Caco-2 (cell line): ENCODE measurements at regions not wholly inside any gene's neighbourhood (a gene's known extent, or its start where the extent isn't known, plus 50 kb on each side); places are given as distances from the start of the nearest gene placed in this dataset.

Experiments used
- BruUV-seq: library from RNA; stranded (reverse); fragments of 400-500 nt; replicated peaks from 2 replicates; lab custom pipeline; 2021; lab: Mats Ljungman, UMichigan
- CTCF ChIA-PET: fragments of 300-600 bp; sonication (Branson Sonifier 250); formaldehyde crosslinking; loops from one replicate; lab custom pipeline; 2022; ENCODE audit warnings: antibody characterized with exemption; lab: Charles Lee
- POLR2A ChIA-PET: fragments of 300-600 bp; sonication (Branson Sonifier 250); formaldehyde crosslinking; loops from one replicate; lab custom pipeline; 2022; ENCODE audit warnings: antibody characterized with exemption; lab: Charles Lee
- DNase-seq, 2 experiments: peaks; one replicate each; pipeline versions ENCODE4 v3.0.0 to v3.0.0-alpha.2; 2020 to 2022
- H3K27me3 ChIP-seq: replicated peaks from 2 replicates; pipeline ENCODE4 v1.6.0; 2011; ENCODE audit warnings: low read length; ENCODE audit not compliant: control insufficient read depth, insufficient read depth
- H3K36me3 ChIP-seq: 2 replicates; pipeline ENCODE4 v1.5.1; 2011; ENCODE audit warnings: low read length; ENCODE audit not compliant: control insufficient read depth, insufficient read depth
- H3K4me1 ChIP-seq: fragments of 250-450 bp; sonication (Bioruptor Pico); 2 replicates; pipeline ENCODE4 v1.5.1; 2020; ENCODE audit warnings: mild to moderate bottlenecking
- H3K4me3 ChIP-seq: 2 replicates; pipeline ENCODE4 v1.5.1; 2011; ENCODE audit warnings: low read depth, mild to moderate bottlenecking, control low read depth, low read length
- H3K9me3 ChIP-seq: fragments of 250-450 bp; sonication (Bioruptor Pico); 2 replicates; pipeline ENCODE4 v1.5.1; 2020; ENCODE audit warnings: mild to moderate bottlenecking, moderate library complexity
- H3K27ac Mint-ChIP-seq: one replicate; pipeline ENCODE4 v1.8.0; 2022; ENCODE audit warnings: mixed read lengths; ENCODE audit not compliant: unreplicated experiment
- H3K27me3 Mint-ChIP-seq: one replicate; pipeline ENCODE4 v1.8.0; 2022; ENCODE audit warnings: mixed read lengths; ENCODE audit not compliant: insufficient read depth, unreplicated experiment
- H3K36me3 Mint-ChIP-seq: one replicate; pipeline ENCODE4 v1.8.0; 2022; ENCODE audit warnings: mild to moderate bottlenecking, mixed read lengths; ENCODE audit not compliant: insufficient read depth, unreplicated experiment
- H3K4me1 Mint-ChIP-seq: one replicate; pipeline ENCODE4 v1.8.0; 2022; ENCODE audit warnings: low read depth, mixed read lengths; ENCODE audit not compliant: unreplicated experiment
- H3K4me3 Mint-ChIP-seq: one replicate; pipeline ENCODE4 v1.8.0; 2022; ENCODE audit warnings: mild to moderate bottlenecking, moderate library complexity, mixed read lengths; ENCODE audit not compliant: unreplicated experiment
- H3K9me3 Mint-ChIP-seq: one replicate; pipeline ENCODE4 v1.8.0; 2022; ENCODE audit warnings: mixed read lengths; ENCODE audit not compliant: unreplicated experiment
- CTCF ChIP-seq, 2 experiments: fragments of 200-600 bp in 1 of 2; IDR thresholded peaks; 1 replicate in 1 of 2; 2 replicates in 1 of 2; pipeline versions ENCODE4 v1.5.1 to v1.8.0; 2011 to 2022; ENCODE audit warnings: antibody characterized with exemption in 1 of 2, control low read depth in 1 of 2, inconsistent platforms in 1 of 2, low read depth in 1 of 2, low read length in 1 of 2, mild to moderate bottlenecking in 1 of 2, moderate library complexity in 1 of 2; ENCODE audit not compliant: insufficient read depth in 1 of 2, severe bottlenecking in 1 of 2, unreplicated experiment in 1 of 2
- intact Hi-C: fragments of 100-400 bp; cut with micrococcal nuclease; formaldehyde crosslinking; loops from one replicate; pipeline ENCODE4 v1.10.0; 2022; ENCODE audit not compliant: unreplicated experiment

DNA sequence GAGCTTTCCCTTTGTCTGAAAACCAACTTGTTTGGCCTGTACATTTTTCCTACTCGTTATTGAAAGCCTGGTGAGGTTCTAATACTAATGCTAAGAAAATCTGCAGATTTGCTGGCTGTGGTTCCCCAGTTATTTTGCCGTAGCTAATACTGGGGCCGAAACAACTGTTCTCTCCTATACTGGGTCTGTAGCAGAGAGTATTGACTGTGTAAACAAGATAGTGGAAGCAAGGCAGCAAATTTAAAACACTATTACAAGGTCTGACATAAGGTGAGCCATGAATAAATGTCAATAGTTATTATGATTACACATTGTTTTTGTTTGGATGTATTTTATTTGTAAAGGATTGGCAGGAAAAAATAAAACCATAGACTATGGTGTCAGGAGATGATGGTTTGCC lies 1244.0 kb downstream of the AACS start:
- no peaks in the 10 kb centered on the region for H3K27me3 Mint-ChIP-seq
- no peak for TF ChIP-seq CTCF (IDR thresholded peaks at IDR 0.05; ENCODE audit: insufficient read depth in 1 of 2, low read depth in 1 of 2, low read length in 1 of 2, severe bottlenecking in 1 of 2, unreplicated experiment in 1 of 2)
- H3K4me3 ChIP-seq: no peak overlapping the region
- CTCF ChIA-PET: no interaction called here
- no peaks in the 10 kb centered on the region for H3K9me3 ChIP-seq
- H3K4me3 Mint-ChIP-seq: no peak overlapping the region
- H3K27me3 ChIP-seq: no peaks in the 10 kb centered on the region
- H3K4me1 Mint-ChIP-seq: no peaks in the 10 kb centered on the region
- POLR2A ChIA-PET: no interaction called here
- intact Hi-C loops: no loop called here
- no peaks in the 10 kb centered on the region for H3K4me1 ChIP-seq
- peaks cover 14% of the 10 kb centered on the region for H3K9me3 Mint-ChIP-seq
- no peaks in the 10 kb centered on the region for H3K36me3 Mint-ChIP-seq
- no TSS peak for BruUV-seq
- no peak overlapping the region for H3K27ac Mint-ChIP-seq
- no peak for DNase-seq
- no peaks in the 10 kb centered on the region for H3K36me3 ChIP-seq

- no peak overlapping the region for H3K4me3 Mint-ChIP-seq
- H3K9me3 ChIP-seq: no peaks in the 10 kb centered on the region
- no peaks in the 10 kb centered on the region for H3K27me3 Mint-ChIP-seq
These were observed 1247.2 kb downstream of the AACS start for GRCh38 chr12:126312457-126312856.

GRCh38 chr12:126316411-126316810 lies 1251.2 kb downstream of the AACS start:
- no peak for DNase-seq
- intact Hi-C loops: no loop called here
- no peak for TF ChIP-seq CTCF (IDR thresholded peaks at IDR 0.05; ENCODE audit: insufficient read depth in 1 of 2, low read depth in 1 of 2, low read length in 1 of 2, severe bottlenecking in 1 of 2, unreplicated experiment in 1 of 2)
- CTCF ChIA-PET: no interaction called here
- no peaks in the 10 kb centered on the region for H3K27me3 Mint-ChIP-seq
- no peak overlapping the region for H3K27ac Mint-ChIP-seq
- POLR2A ChIA-PET: no interaction called here
- no peak overlapping the region for H3K4me3 Mint-ChIP-seq
- no peak overlapping the region for H3K4me3 ChIP-seq
- no peaks in the 10 kb centered on the region for H3K36me3 Mint-ChIP-seq
- no peaks in the 10 kb centered on the region for H3K9me3 ChIP-seq
- H3K4me1 ChIP-seq: no peaks in the 10 kb centered on the region
- H3K9me3 Mint-ChIP-seq: peaks cover 10% of the 10 kb centered on the region
- no peaks in the 10 kb centered on the region for H3K27me3 ChIP-seq
- no peaks in the 10 kb centered on the region for H3K4me1 Mint-ChIP-seq
- no peaks in the 10 kb centered on the region for H3K36me3 ChIP-seq
- no TSS peak for BruUV-seq

More at GRCh38 chr12:126312457-126312856, 1247.2 kb downstream of the AACS start:
- H3K27me3 ChIP-seq: no peaks in the 10 kb centered on the region
- Mint-ChIP-seq H3K36me3 (no peaks in the 10 kb centered on the region), H3K4me1 (no peaks in the 10 kb centered on the region), H3K27ac (no peak overlapping the region), H3K9me3 (peaks cover 21% of the 10 kb centered on the region)
- no peaks in the 10 kb centered on the region for H3K36me3 ChIP-seq
- ChIA-PET CTCF (interaction anchor here (0.7 kb wide), 1 partner anchor 16 kb away, joined by 4 read pairs; no protein-coding TSS in a partner anchor), POLR2A (no interaction called here)
- H3K4me3 ChIP-seq: no peak overlapping the region
- no peak for DNase-seq
- no peak for TF ChIP-seq CTCF (IDR thresholded peaks at IDR 0.05; ENCODE audit: insufficient read depth in 1 of 2, low read depth in 1 of 2, low read length in 1 of 2, severe bottlenecking in 1 of 2, unreplicated experiment in 1 of 2)
- no TSS peak for BruUV-seq
- intact Hi-C loops: no loop called here
- no peaks in the 10 kb centered on the region for H3K4me1 ChIP-seq
